HepG2 (cell line): ENCODE measurements at regions not wholly inside any gene's neighbourhood (a gene's known extent, or its start where the extent isn't known, plus 50 kb on each side); places are given as distances from the start of the nearest gene placed in this dataset.
A peak's percentile ranks its signal among the peaks of the same experiment; 100 is the strongest.

Experiments
- BCL6 ChIP-seq: IDR thresholded peaks from 2 replicates; pipeline ENCODE4 v1.6.1; 2016; ENCODE audit warnings: missing genetic modification reagents, missing compliant biosample characterization
- DMAP1 ChIP-seq: IDR thresholded peaks from 2 replicates; pipeline ENCODE4 v1.6.1; 2016
- HNRNPH1 ChIP-seq: fragments of 200-400 bp; formaldehyde crosslinking; optimal IDR thresholded peaks from 2 replicates; pipeline ENCODE3; 2017; ENCODE audit warnings: mild to moderate bottlenecking, low read depth, low read length
- MED1 ChIP-seq: sonication (generic); formaldehyde crosslinking; IDR thresholded peaks from 2 replicates; pipeline ENCODE4 v1.4.0; 2020; ENCODE audit warnings: missing genetic modification reagents
- RBAK ChIP-seq: sonication (generic); formaldehyde crosslinking; IDR thresholded peaks from 2 replicates; pipeline ENCODE4 v1.5.1; 2020; ENCODE audit warnings: mild to moderate bottlenecking, missing genetic modification reagents
- SATB2 ChIP-seq: sonication (generic); formaldehyde crosslinking; IDR thresholded peaks from 2 replicates; pipeline ENCODE4 v1.5.0; 2020; ENCODE audit warnings: missing genetic modification reagents
- SOX5 ChIP-seq: IDR thresholded peaks from 2 replicates; pipeline ENCODE4 v1.6.1; 2016; ENCODE audit warnings: borderline replicate concordance
- SRF ChIP-seq: IDR thresholded peaks from 2 replicates; pipeline ENCODE4 v1.6.1; 2011; ENCODE audit warnings: mild to moderate bottlenecking, low read depth, low read length, moderate library complexity
- TBP ChIP-seq: sonication (generic); formaldehyde crosslinking; IDR thresholded peaks from 2 replicates; pipeline ENCODE4 v1.5.0; 2020; ENCODE audit warnings: missing genetic modification reagents
- ZBTB42 ChIP-seq: sonication (generic); formaldehyde crosslinking; IDR thresholded peaks from 2 replicates; pipeline ENCODE4 v1.5.0; 2020; ENCODE audit warnings: mild to moderate bottlenecking, missing genetic modification reagents
- ZNF598 ChIP-seq: sonication (generic); formaldehyde crosslinking; IDR thresholded peaks from 2 replicates; pipeline ENCODE4 v1.5.1; 2020; ENCODE audit warnings: mild to moderate bottlenecking, missing genetic modification reagents, borderline replicate concordance
- TF ChIP-seq, protein P1 (sequence below): IDR thresholded peaks from 2 replicates; pipeline ENCODE4 v1.4.0; 2020; ENCODE audit warnings: mild to moderate bottlenecking, missing genetic modification reagents
- TF ChIP-seq, protein P2 (sequence below): sonication (generic); formaldehyde crosslinking; IDR thresholded peaks from 2 replicates; pipeline ENCODE4 v1.4.0; 2020; ENCODE audit warnings: mild to moderate bottlenecking, missing genetic modification reagents, borderline replicate concordance
- TF ChIP-seq, protein P3 (sequence below): IDR thresholded peaks from 2 replicates; pipeline ENCODE4 v1.6.1; 2016; ENCODE audit warnings: missing compliant biosample characterization, missing genetic modification reagents, borderline replicate concordance
- TF ChIP-seq, protein P4 (sequence below): sonication (generic); formaldehyde crosslinking; IDR thresholded peaks from 2 replicates; pipeline ENCODE4 v1.4.0; 2020; ENCODE audit warnings: missing genetic modification reagents, low read depth, mild to moderate bottlenecking, borderline replicate concordance
- TF ChIP-seq, protein P5 (sequence below), 2 experiments: sonication (generic) in 1 of 2; formaldehyde crosslinking in 1 of 2; IDR thresholded peaks; 2 replicates each; pipeline versions ENCODE4 v1.5.1 to v1.6.1; 2011 to 2020; ENCODE audit warnings: borderline replicate concordance in 1 of 2, low read depth in 1 of 2, low read length in 1 of 2, mild to moderate bottlenecking in 1 of 2, missing genetic modification reagents in 1 of 2, moderate library complexity in 1 of 2
- TF ChIP-seq, protein P6 (sequence below): IDR thresholded peaks from 2 replicates; pipeline ENCODE4 v1.6.1; 2016; ENCODE audit warnings: low read depth, borderline replicate concordance
- TF ChIP-seq, protein P7 (sequence below): sonication (generic); formaldehyde crosslinking; IDR thresholded peaks from 2 replicates; pipeline ENCODE4 v1.8.1; 2023; ENCODE audit warnings: mild to moderate bottlenecking, missing genetic modification reagents

DNA sequence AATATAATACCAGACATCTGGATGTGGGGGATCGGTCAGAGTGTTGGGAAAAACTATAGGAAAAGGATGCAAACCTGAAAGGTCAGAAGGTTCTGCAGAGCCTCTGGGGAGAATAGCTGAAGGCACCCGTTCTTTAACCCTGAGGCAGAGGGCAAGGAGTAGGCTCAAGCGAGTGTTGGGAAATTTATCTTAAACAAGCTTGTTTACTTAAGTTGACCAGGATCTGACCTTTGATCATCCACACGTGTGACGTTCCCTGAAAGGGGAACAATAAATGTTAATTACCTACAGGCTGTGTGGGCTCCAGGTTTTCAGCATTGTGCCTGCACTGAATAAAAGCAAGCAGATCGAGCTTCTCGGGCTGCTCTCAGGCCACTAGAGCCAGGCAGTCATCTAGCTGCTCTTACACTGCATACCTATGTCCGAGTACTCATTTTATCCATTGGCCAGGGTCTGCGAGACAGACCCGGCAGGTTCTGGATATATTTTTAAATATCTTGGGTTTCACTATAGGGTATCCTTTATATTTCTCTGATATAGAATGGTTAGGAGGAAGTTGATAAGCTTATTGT, 400.6 kb upstream of the CHST9 start (continued):
- TF ChIP-seq, protein P1, sequence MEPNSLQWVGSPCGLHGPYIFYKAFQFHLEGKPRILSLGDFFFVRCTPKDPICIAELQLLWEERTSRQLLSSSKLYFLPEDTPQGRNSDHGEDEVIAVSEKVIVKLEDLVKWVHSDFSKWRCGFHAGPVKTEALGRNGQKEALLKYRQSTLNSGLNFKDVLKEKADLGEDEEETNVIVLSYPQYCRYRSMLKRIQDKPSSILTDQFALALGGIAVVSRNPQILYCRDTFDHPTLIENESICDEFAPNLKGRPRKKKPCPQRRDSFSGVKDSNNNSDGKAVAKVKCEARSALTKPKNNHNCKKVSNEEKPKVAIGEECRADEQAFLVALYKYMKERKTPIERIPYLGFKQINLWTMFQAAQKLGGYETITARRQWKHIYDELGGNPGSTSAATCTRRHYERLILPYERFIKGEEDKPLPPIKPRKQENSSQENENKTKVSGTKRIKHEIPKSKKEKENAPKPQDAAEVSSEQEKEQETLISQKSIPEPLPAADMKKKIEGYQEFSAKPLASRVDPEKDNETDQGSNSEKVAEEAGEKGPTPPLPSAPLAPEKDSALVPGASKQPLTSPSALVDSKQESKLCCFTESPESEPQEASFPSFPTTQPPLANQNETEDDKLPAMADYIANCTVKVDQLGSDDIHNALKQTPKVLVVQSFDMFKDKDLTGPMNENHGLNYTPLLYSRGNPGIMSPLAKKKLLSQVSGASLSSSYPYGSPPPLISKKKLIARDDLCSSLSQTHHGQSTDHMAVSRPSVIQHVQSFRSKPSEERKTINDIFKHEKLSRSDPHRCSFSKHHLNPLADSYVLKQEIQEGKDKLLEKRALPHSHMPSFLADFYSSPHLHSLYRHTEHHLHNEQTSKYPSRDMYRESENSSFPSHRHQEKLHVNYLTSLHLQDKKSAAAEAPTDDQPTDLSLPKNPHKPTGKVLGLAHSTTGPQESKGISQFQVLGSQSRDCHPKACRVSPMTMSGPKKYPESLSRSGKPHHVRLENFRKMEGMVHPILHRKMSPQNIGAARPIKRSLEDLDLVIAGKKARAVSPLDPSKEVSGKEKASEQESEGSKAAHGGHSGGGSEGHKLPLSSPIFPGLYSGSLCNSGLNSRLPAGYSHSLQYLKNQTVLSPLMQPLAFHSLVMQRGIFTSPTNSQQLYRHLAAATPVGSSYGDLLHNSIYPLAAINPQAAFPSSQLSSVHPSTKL (CRISPR knock-in tag): 0 out of 2 replicates have a peak, but pooled peaks have one; percentile 45
- TF ChIP-seq ZBTB42 (CRISPR knock-in tag): no peak
- TF ChIP-seq, protein P2, sequence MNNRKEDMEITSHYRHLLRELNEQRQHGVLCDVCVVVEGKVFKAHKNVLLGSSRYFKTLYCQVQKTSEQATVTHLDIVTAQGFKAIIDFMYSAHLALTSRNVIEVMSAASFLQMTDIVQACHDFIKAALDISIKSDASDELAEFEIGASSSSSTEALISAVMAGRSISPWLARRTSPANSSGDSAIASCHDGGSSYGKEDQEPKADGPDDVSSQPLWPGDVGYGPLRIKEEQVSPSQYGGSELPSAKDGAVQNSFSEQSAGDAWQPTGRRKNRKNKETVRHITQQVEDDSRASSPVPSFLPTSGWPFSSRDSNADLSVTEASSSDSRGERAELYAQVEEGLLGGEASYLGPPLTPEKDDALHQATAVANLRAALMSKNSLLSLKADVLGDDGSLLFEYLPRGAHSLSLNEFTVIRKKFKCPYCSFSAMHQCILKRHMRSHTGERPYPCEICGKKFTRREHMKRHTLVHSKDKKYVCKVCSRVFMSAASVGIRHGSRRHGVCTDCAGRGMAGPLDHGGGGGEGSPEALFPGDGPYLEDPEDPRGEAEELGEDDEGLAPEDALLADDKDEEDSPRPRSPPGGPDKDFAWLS: no peak
- TF ChIP-seq, protein P3, sequence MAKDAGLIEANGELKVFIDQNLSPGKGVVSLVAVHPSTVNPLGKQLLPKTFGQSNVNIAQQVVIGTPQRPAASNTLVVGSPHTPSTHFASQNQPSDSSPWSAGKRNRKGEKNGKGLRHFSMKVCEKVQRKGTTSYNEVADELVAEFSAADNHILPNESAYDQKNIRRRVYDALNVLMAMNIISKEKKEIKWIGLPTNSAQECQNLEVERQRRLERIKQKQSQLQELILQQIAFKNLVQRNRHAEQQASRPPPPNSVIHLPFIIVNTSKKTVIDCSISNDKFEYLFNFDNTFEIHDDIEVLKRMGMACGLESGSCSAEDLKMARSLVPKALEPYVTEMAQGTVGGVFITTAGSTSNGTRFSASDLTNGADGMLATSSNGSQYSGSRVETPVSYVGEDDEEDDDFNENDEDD: no peak
- no peak for TF ChIP-seq MED1 (CRISPR knock-in tag)
- TF ChIP-seq ZNF598 (CRISPR knock-in tag): no peak
- TF ChIP-seq, protein P4, sequence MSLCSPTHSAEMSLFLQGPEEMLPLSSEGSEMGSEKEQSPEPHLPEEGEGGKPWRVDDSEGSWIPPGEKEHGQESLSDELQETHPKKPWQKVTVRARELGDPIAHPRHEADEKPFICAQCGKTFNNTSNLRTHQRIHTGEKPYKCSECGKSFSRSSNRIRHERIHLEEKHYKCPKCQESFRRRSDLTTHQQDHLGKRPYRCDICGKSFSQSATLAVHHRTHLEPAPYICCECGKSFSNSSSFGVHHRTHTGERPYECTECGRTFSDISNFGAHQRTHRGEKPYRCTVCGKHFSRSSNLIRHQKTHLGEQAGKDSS (CRISPR knock-in tag): no peak
- TF ChIP-seq, protein P5, sequence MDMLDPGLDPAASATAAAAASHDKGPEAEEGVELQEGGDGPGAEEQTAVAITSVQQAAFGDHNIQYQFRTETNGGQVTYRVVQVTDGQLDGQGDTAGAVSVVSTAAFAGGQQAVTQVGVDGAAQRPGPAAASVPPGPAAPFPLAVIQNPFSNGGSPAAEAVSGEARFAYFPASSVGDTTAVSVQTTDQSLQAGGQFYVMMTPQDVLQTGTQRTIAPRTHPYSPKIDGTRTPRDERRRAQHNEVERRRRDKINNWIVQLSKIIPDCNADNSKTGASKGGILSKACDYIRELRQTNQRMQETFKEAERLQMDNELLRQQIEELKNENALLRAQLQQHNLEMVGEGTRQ (IDR thresholded peaks at IDR 0.05; ENCODE audit: low read depth, low read length): no peak
- TF ChIP-seq, protein P5 (CRISPR knock-in tag; IDR thresholded peaks at IDR 0.05; ENCODE audit: borderline replicate concordance): no peak
- TF ChIP-seq RBAK (CRISPR knock-in tag): no peak
- peak; percentile 29; the same call in 1 of the 2 replicates for TF ChIP-seq BCL6 (CRISPR knock-in tag)
- TF ChIP-seq, protein P6, sequence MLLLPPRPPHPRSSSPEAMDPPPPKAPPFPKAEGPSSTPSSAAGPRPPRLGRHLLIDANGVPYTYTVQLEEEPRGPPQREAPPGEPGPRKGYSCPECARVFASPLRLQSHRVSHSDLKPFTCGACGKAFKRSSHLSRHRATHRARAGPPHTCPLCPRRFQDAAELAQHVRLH (CRISPR knock-in tag): no peak
- no peak for TF ChIP-seq TBP
- TF ChIP-seq SRF: no peak
- peak; percentile 23; the same call in 1 of the 2 replicates for TF ChIP-seq SOX5 (CRISPR knock-in tag)
- no peak for TF ChIP-seq SATB2 (CRISPR knock-in tag)
- TF ChIP-seq, protein P7, sequence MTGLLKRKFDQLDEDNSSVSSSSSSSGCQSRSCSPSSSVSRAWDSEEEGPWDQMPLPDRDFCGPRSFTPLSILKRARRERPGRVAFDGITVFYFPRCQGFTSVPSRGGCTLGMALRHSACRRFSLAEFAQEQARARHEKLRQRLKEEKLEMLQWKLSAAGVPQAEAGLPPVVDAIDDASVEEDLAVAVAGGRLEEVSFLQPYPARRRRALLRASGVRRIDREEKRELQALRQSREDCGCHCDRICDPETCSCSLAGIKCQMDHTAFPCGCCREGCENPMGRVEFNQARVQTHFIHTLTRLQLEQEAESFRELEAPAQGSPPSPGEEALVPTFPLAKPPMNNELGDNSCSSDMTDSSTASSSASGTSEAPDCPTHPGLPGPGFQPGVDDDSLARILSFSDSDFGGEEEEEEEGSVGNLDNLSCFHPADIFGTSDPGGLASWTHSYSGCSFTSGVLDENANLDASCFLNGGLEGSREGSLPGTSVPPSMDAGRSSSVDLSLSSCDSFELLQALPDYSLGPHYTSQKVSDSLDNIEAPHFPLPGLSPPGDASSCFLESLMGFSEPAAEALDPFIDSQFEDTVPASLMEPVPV: no peak
- TF ChIP-seq HNRNPH1: no peak
- TF ChIP-seq DMAP1 (CRISPR knock-in tag): no peak
